Chondrocyte (in vitro differentiated cells): ENCODE measurements at regions not wholly inside any gene's neighbourhood (a gene's known extent, or its start where the extent isn't known, plus 50 kb on each side); places are given as distances from the start of the nearest gene placed in this dataset.

Experiments
- DNase-seq: peaks from one replicate; pipeline ENCODE4 v3.0.0; 2021; ENCODE audit warnings: mixed read lengths, low spot score
- H3K27ac Mint-ChIP-seq: one replicate; pipeline ENCODE4 v1.8.0; 2021; ENCODE audit warnings: mild to moderate bottlenecking, moderate library complexity, mixed read lengths; ENCODE audit not compliant: unreplicated experiment
- H3K27me3 Mint-ChIP-seq: 2 replicates; pipeline ENCODE4 v1.8.0; 2021; ENCODE audit warnings: low read depth, mixed read lengths
- H3K36me3 Mint-ChIP-seq: 2 replicates; pipeline ENCODE4 v1.8.0; 2021; ENCODE audit warnings: low read depth, mixed read lengths
- H3K4me1 Mint-ChIP-seq: 2 replicates; pipeline ENCODE4 v1.8.0; 2021; ENCODE audit warnings: low read depth, mild to moderate bottlenecking, mixed read lengths
- H3K4me3 Mint-ChIP-seq: one replicate; pipeline ENCODE4 v1.8.0; 2021; ENCODE audit warnings: mild to moderate bottlenecking, moderate library complexity, mixed read lengths; ENCODE audit not compliant: unreplicated experiment
- H3K9me3 Mint-ChIP-seq: 2 replicates; pipeline ENCODE4 v1.8.0; 2021; ENCODE audit warnings: low read depth, mixed read lengths
- TF ChIP-seq, protein P1 (sequence below): fragments of 200-600 bp; sonication (generic); IDR thresholded peaks from 2 replicates; pipeline ENCODE4 v1.5.0; 2021; ENCODE audit warnings: antibody characterized with exemption, mild to moderate bottlenecking, moderate library complexity

DNA sequence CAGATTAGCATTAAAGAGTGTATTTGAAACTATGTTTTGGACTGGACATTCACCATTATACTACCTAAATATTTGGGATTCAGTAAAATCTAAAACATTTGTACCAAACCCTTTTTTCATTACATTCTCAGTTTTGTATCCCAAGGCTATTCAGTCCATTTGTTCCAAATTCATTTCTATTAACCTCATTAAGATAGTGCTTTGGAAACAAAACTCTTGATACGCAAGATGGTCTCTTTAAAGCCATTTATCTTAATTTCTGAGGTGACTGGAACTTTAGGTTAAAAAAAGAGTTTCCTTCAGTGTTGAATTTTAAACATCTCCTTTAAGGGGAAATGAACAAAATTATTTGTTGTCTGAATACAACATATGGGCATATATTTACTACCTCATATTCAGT lies 702.5 kb upstream of the GRAMD2B start:
- TF ChIP-seq, protein P1, sequence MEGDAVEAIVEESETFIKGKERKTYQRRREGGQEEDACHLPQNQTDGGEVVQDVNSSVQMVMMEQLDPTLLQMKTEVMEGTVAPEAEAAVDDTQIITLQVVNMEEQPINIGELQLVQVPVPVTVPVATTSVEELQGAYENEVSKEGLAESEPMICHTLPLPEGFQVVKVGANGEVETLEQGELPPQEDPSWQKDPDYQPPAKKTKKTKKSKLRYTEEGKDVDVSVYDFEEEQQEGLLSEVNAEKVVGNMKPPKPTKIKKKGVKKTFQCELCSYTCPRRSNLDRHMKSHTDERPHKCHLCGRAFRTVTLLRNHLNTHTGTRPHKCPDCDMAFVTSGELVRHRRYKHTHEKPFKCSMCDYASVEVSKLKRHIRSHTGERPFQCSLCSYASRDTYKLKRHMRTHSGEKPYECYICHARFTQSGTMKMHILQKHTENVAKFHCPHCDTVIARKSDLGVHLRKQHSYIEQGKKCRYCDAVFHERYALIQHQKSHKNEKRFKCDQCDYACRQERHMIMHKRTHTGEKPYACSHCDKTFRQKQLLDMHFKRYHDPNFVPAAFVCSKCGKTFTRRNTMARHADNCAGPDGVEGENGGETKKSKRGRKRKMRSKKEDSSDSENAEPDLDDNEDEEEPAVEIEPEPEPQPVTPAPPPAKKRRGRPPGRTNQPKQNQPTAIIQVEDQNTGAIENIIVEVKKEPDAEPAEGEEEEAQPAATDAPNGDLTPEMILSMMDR, result no peak
- no peak for DNase-seq
- Mint-ChIP-seq H3K9me3 (no peaks in the 10 kb centered on the region), H3K36me3 (no peaks in the 10 kb centered on the region), H3K4me3 (no peak overlapping the region), H3K27ac (no peak overlapping the region), H3K4me1 (peaks cover 23% of the 10 kb centered on the region), H3K27me3 (no peaks in the 10 kb centered on the region)

DNA sequence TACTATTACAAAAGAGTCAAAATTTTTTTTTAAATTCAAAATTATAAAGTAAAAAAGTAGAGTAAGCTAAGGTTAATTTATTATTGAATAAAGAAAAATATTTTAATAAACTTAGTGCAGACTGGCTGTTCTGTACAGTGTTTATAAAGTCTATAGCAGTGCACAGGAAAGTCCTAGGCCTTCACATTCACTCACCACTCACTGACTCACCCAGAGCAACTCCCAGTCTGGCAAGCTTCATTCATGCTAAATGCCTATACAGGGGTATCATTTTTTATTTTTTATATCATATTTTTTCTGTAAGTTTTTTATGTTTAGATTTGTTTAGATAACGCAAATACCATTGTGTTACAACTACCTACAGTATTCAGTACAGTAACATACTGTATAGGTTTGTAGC lies 700.7 kb upstream of the GRAMD2B start:
- no peak for DNase-seq
- no peaks in the 10 kb centered on the region for H3K9me3 Mint-ChIP-seq
- no peak overlapping the region for H3K27ac Mint-ChIP-seq
- H3K36me3 Mint-ChIP-seq, result no peaks in the 10 kb centered on the region
- TF ChIP-seq, protein P1, result no peak
- H3K4me1 Mint-ChIP-seq, result peaks cover 13% of the 10 kb centered on the region
- H3K27me3 Mint-ChIP-seq, result no peaks in the 10 kb centered on the region
- H3K4me3 Mint-ChIP-seq, result no peak overlapping the region

DNA sequence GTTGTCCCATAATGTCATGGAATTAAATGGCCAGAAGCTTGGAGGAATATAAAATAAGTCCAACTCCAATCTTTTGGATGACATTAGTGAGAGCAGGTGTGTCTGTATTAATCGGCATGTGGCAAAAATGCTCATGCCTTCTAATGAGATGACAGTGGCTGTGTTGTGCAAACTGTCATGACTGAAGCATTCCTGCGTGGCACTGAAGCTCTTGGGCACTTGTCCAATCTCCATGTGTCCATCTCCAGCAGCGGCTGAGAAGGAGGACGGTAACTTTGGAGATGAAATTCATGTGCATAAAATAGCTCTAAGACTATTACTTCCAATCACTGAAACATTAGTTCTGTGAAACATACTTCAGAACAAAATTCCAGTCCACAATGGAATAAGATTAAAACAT lies 697.5 kb upstream of the GRAMD2B start:
- Mint-ChIP-seq H3K27ac (no peak overlapping the region), H3K27me3 (no peaks in the 10 kb centered on the region), H3K4me3 (no peak overlapping the region), H3K9me3 (peaks cover 13% of the 10 kb centered on the region), H3K36me3 (no peaks in the 10 kb centered on the region), H3K4me1 (no peaks in the 10 kb centered on the region)
- DNase-seq, result no peak
- TF ChIP-seq, protein P1, result no peak

DNA sequence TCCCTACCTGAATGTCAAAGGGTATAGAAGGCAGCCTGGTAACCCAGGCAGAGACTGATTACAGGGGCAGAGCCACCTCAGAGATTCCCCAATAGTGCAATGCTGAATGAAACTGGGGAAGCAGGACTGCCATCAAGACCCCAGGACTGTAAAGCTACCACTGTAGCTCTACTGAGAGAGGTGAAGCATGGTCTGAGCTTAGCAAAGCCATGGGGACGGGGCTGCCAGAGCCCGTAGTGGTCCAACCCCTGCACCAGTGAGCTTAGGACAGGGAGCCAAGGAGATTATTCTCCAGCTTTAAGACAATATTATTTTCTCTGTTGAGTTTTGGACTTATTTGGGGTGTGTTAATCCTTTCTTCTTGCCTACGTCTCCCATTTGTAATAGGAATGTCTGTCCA lies 679.3 kb upstream of the GRAMD2B start:
- TF ChIP-seq, protein P1, result no peak
- DNase-seq, result no peak
- H3K4me3 Mint-ChIP-seq, result no peak overlapping the region
- peaks cover 11% of the 10 kb centered on the region for H3K4me1 Mint-ChIP-seq
- H3K36me3 Mint-ChIP-seq, result peaks cover 3% of the 10 kb centered on the region
- no peak overlapping the region for H3K27ac Mint-ChIP-seq
- H3K9me3 Mint-ChIP-seq, result peaks cover 13% of the 10 kb centered on the region
- H3K27me3 Mint-ChIP-seq, result no peaks in the 10 kb centered on the region

DNA sequence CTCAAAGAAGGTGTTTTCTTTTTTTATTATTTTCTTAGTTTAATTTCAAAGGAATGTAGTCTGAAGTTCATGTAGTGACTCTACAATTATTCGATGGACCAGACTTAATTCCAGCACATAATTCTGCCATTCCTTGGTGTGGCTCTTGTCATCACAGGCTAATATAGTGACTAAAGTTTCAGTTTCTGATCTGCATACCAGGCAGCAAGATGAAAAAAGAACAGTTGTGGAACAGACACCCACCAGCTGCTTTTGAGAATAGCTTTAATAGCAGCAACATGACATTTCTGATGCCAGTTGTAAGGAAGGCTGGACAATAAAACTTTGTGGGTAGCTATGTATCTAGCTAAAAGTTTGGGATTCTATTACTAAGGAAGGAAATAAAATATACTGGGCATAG lies 676.3 kb upstream of the GRAMD2B start:
- no peak for DNase-seq
- TF ChIP-seq, protein P1, result no peak
- H3K4me3 Mint-ChIP-seq, result no peak overlapping the region
- peaks cover 4% of the 10 kb centered on the region for H3K9me3 Mint-ChIP-seq
- no peaks in the 10 kb centered on the region for H3K27me3 Mint-ChIP-seq
- H3K27ac Mint-ChIP-seq, result no peak overlapping the region
- H3K36me3 Mint-ChIP-seq, result peaks cover under 1% of the 10 kb centered on the region
- peaks cover 18% of the 10 kb centered on the region for H3K4me1 Mint-ChIP-seq
